ENCODE measurements at regions not wholly inside any gene's neighbourhood (a gene's known extent, or its start where the extent isn't known, plus 50 kb on each side); places are given as distances from the start of the nearest gene placed in this dataset.

GRCh38 chr22:46087336-46087690, 63.0 kb upstream of the PPARA start:
- Histone ChIP-seq H3K79me1 (replicated peaks; ENCODE audit: low read length, poor library complexity, severe bottlenecking) (peaks cover 7% of the 10 kb centered on the region), H3K9me3 (ENCODE audit: control insufficient read depth, low read length) (no peaks in the 10 kb centered on the region), H3K4me3 (ENCODE audit: insufficient read depth in 1 of 2, low read depth in 1 of 2, low read length in 2 of 2) (peak overlapping the region in 1 of 2 experiments; percentile 92), H2BK15ac (ENCODE audit: low read depth, poor library complexity, severe bottlenecking) (no peak overlapping the region), H4K8ac (ENCODE audit: low read length) (no peak overlapping the region), H3K14ac (ENCODE audit: low read length in 2 of 2) (no peak overlapping the region), H3K9ac (ENCODE audit: low read length) (peak overlapping the region; percentile 97), H3K36me3 (ENCODE audit: control insufficient read depth in 1 of 2, insufficient read depth in 2 of 2, low read depth in 1 of 2, low read length in 2 of 2) (peaks cover 80 to 86% of the 10 kb centered on the region in 2 experiments), H3K27ac (ENCODE audit: low read length, poor library complexity, severe bottlenecking) (no peak overlapping the region), H3K4me1 (ENCODE audit: control insufficient read depth, insufficient read depth, low read depth, low read length) (peaks cover 57% of the 10 kb centered on the region), H2AFZ (ENCODE audit: low read depth, low read length) (no peak overlapping the region), H3K27me3 (ENCODE audit: control insufficient read depth in 1 of 2, insufficient read depth in 1 of 2, low read length in 2 of 2) (no peaks in the 10 kb centered on the region), H3K23ac (ENCODE audit: low read length in 2 of 2) (no peak overlapping the region), H2BK5ac (ENCODE audit: low read depth, low read length, poor library complexity, severe bottlenecking) (no peak overlapping the region), H3K4ac (ENCODE audit: low read depth in 1 of 2, low read length in 2 of 2) (no peak overlapping the region), H2BK12ac (ENCODE audit: low read length in 2 of 2) (no peak overlapping the region), H4K91ac (ENCODE audit: low read length) (peak overlapping the region; percentile 4), H2AK5ac (ENCODE audit: low read length, severe bottlenecking) (no peak overlapping the region), H3K4me2 (ENCODE audit: low read length, poor library complexity, severe bottlenecking) (no peak overlapping the region), H2BK120ac (ENCODE audit: low read depth, low read length) (no peak overlapping the region), H3K18ac (ENCODE audit: low read depth in 1 of 2, low read length in 2 of 2) (no peak overlapping the region)
- 92% methylated on average over 14 of the region's 14 CpGs for WGBS
- no peak for DNase-seq

DNA sequence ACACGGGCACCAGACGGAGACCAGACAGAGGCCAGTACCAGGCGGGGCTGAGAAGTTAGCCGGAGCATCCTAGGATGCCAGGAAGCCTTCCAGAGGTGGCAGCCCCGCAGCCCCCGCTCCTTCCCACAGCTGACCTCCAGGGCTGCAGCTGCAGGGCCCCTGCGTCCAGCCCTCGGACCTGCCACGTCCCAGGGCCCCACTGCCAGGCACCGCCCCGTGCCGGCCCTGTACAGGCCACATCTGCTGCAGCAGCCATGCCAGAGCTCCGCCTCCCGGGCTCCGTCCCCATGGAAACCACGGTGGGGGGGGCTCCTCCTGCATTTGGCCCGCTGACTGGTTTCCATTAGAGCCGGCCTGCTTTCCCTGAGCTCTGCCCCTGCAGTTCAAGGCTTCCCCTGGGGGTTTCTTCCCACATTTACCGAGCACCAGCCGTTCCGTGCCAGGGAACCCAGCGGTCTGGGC, 62.5 kb upstream of the PPARA start:
- Histone ChIP-seq H3K4ac (ENCODE audit: low read depth in 1 of 2, low read length in 2 of 2) (no peak overlapping the region), H3K79me1 (replicated peaks; ENCODE audit: low read length, poor library complexity, severe bottlenecking) (peaks cover 10% of the 10 kb centered on the region), H3K36me3 (ENCODE audit: control insufficient read depth in 1 of 2, insufficient read depth in 2 of 2, low read depth in 1 of 2, low read length in 2 of 2) (peaks cover 80 to 92% of the 10 kb centered on the region in 2 experiments), H3K14ac (ENCODE audit: low read length in 2 of 2) (no peak overlapping the region), H4K91ac (ENCODE audit: low read length) (no peak overlapping the region), H3K9me3 (ENCODE audit: control insufficient read depth, low read length) (no peaks in the 10 kb centered on the region), H2AK5ac (ENCODE audit: low read length, severe bottlenecking) (no peak overlapping the region), H3K27me3 (ENCODE audit: control insufficient read depth in 1 of 2, insufficient read depth in 1 of 2, low read length in 2 of 2) (no peaks in the 10 kb centered on the region), H2AFZ (ENCODE audit: low read depth, low read length) (no peak overlapping the region), H3K4me2 (ENCODE audit: low read length, poor library complexity, severe bottlenecking) (no peak overlapping the region), H3K27ac (ENCODE audit: low read length, poor library complexity, severe bottlenecking) (no peak overlapping the region), H2BK120ac (ENCODE audit: low read depth, low read length) (no peak overlapping the region), H2BK5ac (ENCODE audit: low read depth, low read length, poor library complexity, severe bottlenecking) (no peak overlapping the region), H3K18ac (ENCODE audit: low read depth in 1 of 2, low read length in 2 of 2) (no peak overlapping the region), H3K23ac (ENCODE audit: low read length in 2 of 2) (no peak overlapping the region), H3K9ac (ENCODE audit: low read length) (peak overlapping the region; percentile 97), H3K4me3 (ENCODE audit: insufficient read depth in 1 of 2, low read depth in 1 of 2, low read length in 2 of 2) (peak overlapping the region in 1 of 2 experiments; percentile 92), H2BK15ac (ENCODE audit: low read depth, poor library complexity, severe bottlenecking) (peak overlapping the region; percentile 17), H2BK12ac (ENCODE audit: low read length in 2 of 2) (no peak overlapping the region), H3K4me1 (ENCODE audit: control insufficient read depth, insufficient read depth, low read depth, low read length) (peaks cover 57% of the 10 kb centered on the region), H4K8ac (ENCODE audit: low read length) (no peak overlapping the region)
- peak; percentile 22 for DNase-seq
- WGBS = 83% methylated on average over 22 of the region's 22 CpGs

GRCh38 chr22:46088541-46089311, 61.6 kb upstream of the PPARA start:
- H4K91ac ChIP-seq (ENCODE audit: low read length) = no peak overlapping the region
- H4K8ac ChIP-seq (ENCODE audit: low read length) = no peak overlapping the region
- peak overlapping the region; percentile 38 for H2AK5ac ChIP-seq (ENCODE audit: low read length, severe bottlenecking)
- WGBS = 88% methylated on average over 25 of the region's 25 CpGs
- H2BK120ac ChIP-seq (ENCODE audit: low read depth, low read length) = no peak overlapping the region
- H3K36me3 ChIP-seq (ENCODE audit: control insufficient read depth in 1 of 2, insufficient read depth in 2 of 2, low read depth in 1 of 2, low read length in 2 of 2) = peaks cover 81 to 97% of the 10 kb centered on the region in 2 experiments
- no peak overlapping the region for H3K23ac ChIP-seq (ENCODE audit: low read length in 2 of 2)
- H3K14ac ChIP-seq (ENCODE audit: low read length in 2 of 2) = peak overlapping the region in 1 of 2 experiments; percentile 42
- no peaks in the 10 kb centered on the region for H3K27me3 ChIP-seq (ENCODE audit: control insufficient read depth in 1 of 2, insufficient read depth in 1 of 2, low read length in 2 of 2)
- no peak overlapping the region for H3K4ac ChIP-seq (ENCODE audit: low read depth in 1 of 2, low read length in 2 of 2)
- H3K4me1 ChIP-seq (ENCODE audit: control insufficient read depth, insufficient read depth, low read depth, low read length) = peaks cover 55% of the 10 kb centered on the region
- H3K9ac ChIP-seq (ENCODE audit: low read length) = peak overlapping the region; percentile 97
- peaks cover 11% of the 10 kb centered on the region for H3K79me1 ChIP-seq (replicated peaks; ENCODE audit: low read length, poor library complexity, severe bottlenecking)
- H3K4me3 ChIP-seq (ENCODE audit: insufficient read depth in 1 of 2, low read depth in 1 of 2, low read length in 2 of 2) = peak overlapping the region in 1 of 2 experiments; percentile 92
- no peaks in the 10 kb centered on the region for H3K9me3 ChIP-seq (ENCODE audit: control insufficient read depth, low read length)
- H2AFZ ChIP-seq (ENCODE audit: low read depth, low read length) = no peak overlapping the region
- H3K18ac ChIP-seq (ENCODE audit: low read depth in 1 of 2, low read length in 2 of 2) = no peak overlapping the region
- H3K27ac ChIP-seq (ENCODE audit: low read length, poor library complexity, severe bottlenecking) = no peak overlapping the region
- H2BK15ac ChIP-seq (ENCODE audit: low read depth, poor library complexity, severe bottlenecking) = no peak overlapping the region
- DNase-seq = no peak
- H2BK5ac ChIP-seq (ENCODE audit: low read depth, low read length, poor library complexity, severe bottlenecking) = no peak overlapping the region
- H2BK12ac ChIP-seq (ENCODE audit: low read length in 2 of 2) = no peak overlapping the region
- no peak overlapping the region for H3K4me2 ChIP-seq (ENCODE audit: low read length, poor library complexity, severe bottlenecking)

DNA sequence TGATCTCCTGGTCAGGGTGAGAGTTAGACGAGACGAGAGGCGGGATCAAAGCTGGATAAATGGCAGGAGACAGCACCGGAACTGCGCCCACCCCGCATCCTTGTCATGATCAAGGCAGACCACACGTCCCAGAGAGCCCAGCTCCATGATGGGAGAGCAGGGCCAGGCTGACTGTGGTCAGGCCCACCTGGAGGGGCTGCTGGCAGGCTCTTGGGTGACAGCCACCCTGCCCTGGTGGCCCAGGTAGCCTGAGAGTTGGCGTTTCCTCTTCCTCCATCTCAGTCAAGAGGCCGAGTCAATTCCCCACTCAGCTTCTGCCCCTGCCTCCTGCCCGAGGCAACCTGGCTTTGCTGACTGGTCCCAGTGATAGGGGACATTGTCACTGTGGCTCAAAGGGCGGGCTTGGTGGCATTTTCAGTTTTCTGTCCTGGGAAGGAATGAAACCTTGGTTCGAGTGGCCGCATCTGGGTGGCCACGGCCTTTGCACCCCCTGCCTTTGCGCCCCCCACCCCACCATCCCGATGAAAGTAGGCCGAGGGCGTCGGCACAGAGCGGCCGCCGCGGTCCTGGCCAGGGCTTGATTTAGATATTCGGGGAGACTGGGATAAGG, 60.8 kb upstream of the PPARA start:
- whole genome bisulfite sequencing = 95% methylated on average over 15 of the region's 24 CpGs
- peaks cover 11% of the 10 kb centered on the region for H3K79me1 ChIP-seq (replicated peaks; ENCODE audit: low read length, poor library complexity, severe bottlenecking)

More for the DNA sequence above, 60.8 kb upstream of the PPARA start:
- peaks cover 81 to 98% of the 10 kb centered on the region in 2 experiments for H3K36me3 ChIP-seq (ENCODE audit: control insufficient read depth in 1 of 2, insufficient read depth in 2 of 2, low read depth in 1 of 2, low read length in 2 of 2)
- H3K23ac ChIP-seq (ENCODE audit: low read length in 2 of 2) = no peak overlapping the region
- H3K4me2 ChIP-seq (ENCODE audit: low read length, poor library complexity, severe bottlenecking) = no peak overlapping the region
- H3K18ac ChIP-seq (ENCODE audit: low read depth in 1 of 2, low read length in 2 of 2) = no peak overlapping the region
- no peak overlapping the region for H2BK5ac ChIP-seq (ENCODE audit: low read depth, low read length, poor library complexity, severe bottlenecking)
- no peak overlapping the region for H4K8ac ChIP-seq (ENCODE audit: low read length)
- H3K27ac ChIP-seq (ENCODE audit: low read length, poor library complexity, severe bottlenecking) = no peak overlapping the region
- no peak overlapping the region for H3K14ac ChIP-seq (ENCODE audit: low read length in 2 of 2)
- H2AFZ ChIP-seq (ENCODE audit: low read depth, low read length) = no peak overlapping the region
- H3K27me3 ChIP-seq (ENCODE audit: control insufficient read depth in 1 of 2, insufficient read depth in 1 of 2, low read length in 2 of 2) = no peaks in the 10 kb centered on the region
- no peaks in the 10 kb centered on the region for H3K9me3 ChIP-seq (ENCODE audit: control insufficient read depth, low read length)
- no peak overlapping the region for H2AK5ac ChIP-seq (ENCODE audit: low read length, severe bottlenecking)
- peaks cover 55% of the 10 kb centered on the region for H3K4me1 ChIP-seq (ENCODE audit: control insufficient read depth, insufficient read depth, low read depth, low read length)
- H2BK12ac ChIP-seq (ENCODE audit: low read length in 2 of 2) = no peak overlapping the region
- no peak overlapping the region for H2BK120ac ChIP-seq (ENCODE audit: low read depth, low read length)
- no peak overlapping the region for H3K4ac ChIP-seq (ENCODE audit: low read depth in 1 of 2, low read length in 2 of 2)
- DNase-seq = no peak
- H3K4me3 ChIP-seq (ENCODE audit: insufficient read depth in 1 of 2, low read depth in 1 of 2, low read length in 2 of 2) = peak overlapping the region in 1 of 2 experiments; percentile 92
- no peak overlapping the region for H2BK15ac ChIP-seq (ENCODE audit: low read depth, poor library complexity, severe bottlenecking)
- no peak overlapping the region for H4K91ac ChIP-seq (ENCODE audit: low read length)
- peak overlapping the region; percentile 97 for H3K9ac ChIP-seq (ENCODE audit: low read length)
